GM12892 (cell line): ENCODE measurements at regions not wholly inside any gene's neighbourhood (a gene's known extent, or its start where the extent isn't known, plus 50 kb on each side); places are given as distances from the start of the nearest gene placed in this dataset.

Experiments used
- POLR2A ChIP-seq: IDR thresholded peaks from 2 replicates; pipeline ENCODE4 v1.6.1; 2011; ENCODE audit warnings: low read depth, low read length, control low read depth
- POLR2AphosphoS5 ChIP-seq: IDR thresholded peaks from 2 replicates; pipeline ENCODE4 v1.6.1; 2011; ENCODE audit warnings: low read depth, low read length, control low read depth
- TAF1 ChIP-seq: IDR thresholded peaks from 2 replicates; pipeline ENCODE4 v1.6.1; 2011; ENCODE audit warnings: low read depth, mild to moderate bottlenecking, control low read depth, low read length, borderline replicate concordance

GRCh38 chr20:21564127-21564773, 50.4 kb upstream of the NKX2-2 start:
- no peak for TF ChIP-seq TAF1
- no peak for TF ChIP-seq POLR2AphosphoS5
- no peak for TF ChIP-seq POLR2A
